HepG2 (cell line): ENCODE measurements at regions not wholly inside any gene's neighbourhood (a gene's known extent, or its start where the extent isn't known, plus 50 kb on each side); places are given as distances from the start of the nearest gene placed in this dataset.

Experiments
- ATAC-seq: fragments of 200-7000 bp; cut with Tn5 transposase; 3 replicates; pipeline ENCODE4 v1.9.1; 2020; ENCODE audit warnings: mild to moderate bottlenecking, moderate library complexity
- BruUV-seq: library from RNA; stranded (reverse); fragments of 400-500 nt; replicated peaks from 2 replicates; lab custom pipeline; 2021; lab: Mats Ljungman, UMichigan
- CTCF ChIA-PET: fragments of 300-600 bp; formaldehyde crosslinking; extraction: SDS; loops from one replicate; lab custom pipeline; 2021; ENCODE audit warnings: low total read pairs, inconsistent platforms, low intra/inter-chr PET ratio; lab: Yijun Ruan, JAX
- POLR2A ChIA-PET: fragments of 350-600 bp; sonication (Branson Sonifier 250); formaldehyde crosslinking; loops from one replicate; lab custom pipeline; 2020; ENCODE audit warnings: antibody characterized with exemption, inconsistent platforms; lab: Yijun Ruan, JAX
- DNase-seq: peaks from one replicate; pipeline ENCODE4 v3.0.0-alpha.2; 2015; ENCODE audit warnings: low spot score
- FAIRE-seq: peaks from 3 replicates; lab custom pipeline; 2011; peaks lifted over from hg19 to GRCh38; lab: Jason Lieb, UNC
- H2AFZ ChIP-seq: one replicate; pipeline ENCODE4 v1.6.1; 2011; ENCODE audit warnings: low read length, inconsistent platforms
- H3K27ac ChIP-seq: fragments of 300-600 bp; 3 replicates; pipeline ENCODE4 v1.8.0; 2011; ENCODE audit warnings: mixed run types, mild to moderate bottlenecking, mixed read lengths, low read length, inconsistent platforms; ENCODE audit not compliant: insufficient read depth; ENCODE audit errors: extremely low read length
- H3K27me3 ChIP-seq, 2 experiments: fragments of 200-600 bp in 1 of 2; 2 replicates in 1 of 2; 3 replicates in 1 of 2; pipeline versions ENCODE4 v1.6.0 to v1.8.0; 2011; ENCODE audit warnings: low read length in 2 of 2, mild to moderate bottlenecking in 2 of 2, moderate library complexity in 2 of 2, inconsistent platforms in 1 of 2; ENCODE audit not compliant: insufficient read depth in 2 of 2, control insufficient read depth in 1 of 2
- H3K36me3 ChIP-seq, 2 experiments: fragments of 200-600 bp in 1 of 2; replicated peaks in 1 of 2; 2 replicates in 1 of 2; 3 replicates in 1 of 2; pipeline versions ENCODE4 v1.5.1 to v1.8.0; 2011; ENCODE audit warnings: low read length in 2 of 2, inconsistent platforms in 1 of 2; ENCODE audit not compliant: insufficient read depth in 2 of 2, control insufficient read depth in 1 of 2
- H3K4me1 ChIP-seq: 2 replicates; pipeline ENCODE4 v1.5.1; 2012; ENCODE audit warnings: low read length, inconsistent platforms; ENCODE audit not compliant: insufficient read depth
- H3K4me2 ChIP-seq: 2 replicates; pipeline ENCODE4 v1.6.0; 2011; ENCODE audit warnings: low read depth, low read length, inconsistent platforms
- H3K4me3 ChIP-seq, 3 experiments: fragments of 200-600 bp in 1 of 3; sonication (generic), shearing (Covaris generic) in 1 of 3; replicated peaks in 1 of 3; 2 replicates each; pipeline ENCODE4 v1.5.1; 2011 to 2016; ENCODE audit warnings: low read length in 3 of 3, inconsistent platforms in 2 of 3, low read depth in 2 of 3, mild to moderate bottlenecking in 2 of 3, control low read depth in 1 of 3, mixed read lengths in 1 of 3; ENCODE audit not compliant: insufficient read depth in 1 of 3
- H3K79me2 ChIP-seq: one replicate; pipeline ENCODE4 v1.6.1; 2011; ENCODE audit warnings: low read length, inconsistent platforms; ENCODE audit not compliant: insufficient read depth
- H3K9ac ChIP-seq: 2 replicates; pipeline ENCODE4 v1.6.0; 2011; ENCODE audit warnings: mild to moderate bottlenecking, low read depth, low read length, inconsistent platforms; ENCODE audit not compliant: insufficient read depth
- H3K9me3 ChIP-seq: 2 replicates; pipeline ENCODE4 v1.5.1; 2012; ENCODE audit warnings: mild to moderate bottlenecking, low read length
- H4K20me1 ChIP-seq: 2 replicates; pipeline ENCODE4 v1.6.0; 2011; ENCODE audit warnings: inconsistent platforms, mild to moderate bottlenecking, low read length, moderate library complexity; ENCODE audit not compliant: insufficient read depth
- CEBPZ ChIP-seq: IDR thresholded peaks from 2 replicates; pipeline ENCODE4 v1.6.1; 2012; ENCODE audit warnings: low read length, improper control_type of control experiment
- MAFK ChIP-seq, 2 experiments: IDR thresholded peaks in 1 of 2; conservative IDR thresholded peaks in 1 of 2; 2 replicates each; pipeline ENCODE4 v1.6.1; 2011; ENCODE audit warnings: improper control_type of control experiment in 2 of 2, low read length in 2 of 2
- ZNF589 ChIP-seq: sonication (generic); formaldehyde crosslinking; conservative IDR thresholded peaks from 2 replicates; pipeline ENCODE4 v1.8.0; 2022; ENCODE audit warnings: mild to moderate bottlenecking, moderate library complexity, missing genetic modification reagents
- WGBS: methylation state at CpG from one replicate; pipeline ENCODE4 v1.1.6; 2017; ENCODE audit warnings: low lambda C conversion rate; 5-methylcytosine and 5-hydroxymethylcytosine counted together
- in situ Hi-C: cut with HindIII; loops from 2 replicates; pipeline ENCODE4 v1.10.0; 2017; ENCODE audit warnings: low pct_unique_long_range_greater_than_20kb; ENCODE audit not compliant: extremely low pct_ligation_motif_present
- intact Hi-C: fragments of 100-400 bp; cut with micrococcal nuclease; formaldehyde crosslinking; loops from one replicate; pipeline ENCODE4 v1.10.0; 2022; ENCODE audit not compliant: unreplicated experiment
- TF ChIP-seq, protein P1 (sequence below): sonication (generic); formaldehyde crosslinking; IDR thresholded peaks from 2 replicates; pipeline ENCODE4 v1.4.0; 2020; ENCODE audit warnings: missing genetic modification reagents, borderline replicate concordance

GRCh38 chr11:95374105-95374504 lies 143.1 kb upstream of the SESN3 start:
- DNase-seq (no peak), ATAC-seq (no peak), FAIRE-seq (no peak)
- H3K79me2 ChIP-seq: no peaks in the 10 kb centered on the region
- no peak overlapping the region for H3K4me2 ChIP-seq
- H3K4me3 ChIP-seq: no peak overlapping the region
- no TSS peak for BruUV-seq
- in situ Hi-C loops (no loop called here), intact Hi-C loops (no loop called here)
- WGBS: 34% methylated on average over 4 of the region's 4 CpGs
- no peaks in the 10 kb centered on the region for H3K9me3 ChIP-seq
- ChIA-PET CTCF (no interaction called here), POLR2A (no interaction called here)
- H3K9ac ChIP-seq: no peak overlapping the region
- no peak overlapping the region for H2AFZ ChIP-seq
- no peaks in the 10 kb centered on the region for H3K4me1 ChIP-seq
- H4K20me1 ChIP-seq: no peaks in the 10 kb centered on the region
- TF ChIP-seq ZNF589 (CRISPR knock-in tag) (no peak), MAFK (conservative IDR thresholded peaks at IDR 0.05 in 1 of 2, IDR thresholded peaks at IDR 0.05 in 1 of 2; ENCODE audit: low read length in 2 of 2) (peak; percentile 13 to 28; a peak in 1 of 4 replicates), CEBPZ (no peak)
- TF ChIP-seq, protein P1, sequence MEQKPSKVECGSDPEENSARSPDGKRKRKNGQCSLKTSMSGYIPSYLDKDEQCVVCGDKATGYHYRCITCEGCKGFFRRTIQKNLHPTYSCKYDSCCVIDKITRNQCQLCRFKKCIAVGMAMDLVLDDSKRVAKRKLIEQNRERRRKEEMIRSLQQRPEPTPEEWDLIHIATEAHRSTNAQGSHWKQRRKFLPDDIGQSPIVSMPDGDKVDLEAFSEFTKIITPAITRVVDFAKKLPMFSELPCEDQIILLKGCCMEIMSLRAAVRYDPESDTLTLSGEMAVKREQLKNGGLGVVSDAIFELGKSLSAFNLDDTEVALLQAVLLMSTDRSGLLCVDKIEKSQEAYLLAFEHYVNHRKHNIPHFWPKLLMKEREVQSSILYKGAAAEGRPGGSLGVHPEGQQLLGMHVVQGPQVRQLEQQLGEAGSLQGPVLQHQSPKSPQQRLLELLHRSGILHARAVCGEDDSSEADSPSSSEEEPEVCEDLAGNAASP (CRISPR knock-in tag): no peak
- H3K36me3 ChIP-seq: no peaks in the 10 kb centered on the region
- no peak overlapping the region for H3K27ac ChIP-seq
- H3K27me3 ChIP-seq: peaks cover 0 to 2% of the 10 kb centered on the region in 2 experiments; a peak in 1 of 5 replicates
